B cell (primary cell): ENCODE measurements at regions not wholly inside any gene's neighbourhood (a gene's known extent, or its start where the extent isn't known, plus 50 kb on each side); places are given as distances from the start of the nearest gene placed in this dataset.
"Not testable (repeated sequence)": the region's sequence is repeated elsewhere in the genome, so short reads cannot be mapped to it uniquely, and the experiment has no call there.

ENCODE experiments used
- EZH2 ChIP-seq: IDR thresholded peaks from 2 replicates; pipeline ENCODE4 v1.6.1; 2012; ENCODE audit warnings: borderline replicate concordance, low read depth, mild to moderate bottlenecking, moderate library complexity, low read length; ENCODE audit not compliant: insufficient read depth, poor library complexity, severe bottlenecking
- TF ChIP-seq, protein P1 (sequence below): fragments of 200-600 bp; IDR thresholded peaks from one replicate; pipeline ENCODE4 v1.8.0; 2022; ENCODE audit warnings: antibody characterized with exemption, mild to moderate bottlenecking

DNA sequence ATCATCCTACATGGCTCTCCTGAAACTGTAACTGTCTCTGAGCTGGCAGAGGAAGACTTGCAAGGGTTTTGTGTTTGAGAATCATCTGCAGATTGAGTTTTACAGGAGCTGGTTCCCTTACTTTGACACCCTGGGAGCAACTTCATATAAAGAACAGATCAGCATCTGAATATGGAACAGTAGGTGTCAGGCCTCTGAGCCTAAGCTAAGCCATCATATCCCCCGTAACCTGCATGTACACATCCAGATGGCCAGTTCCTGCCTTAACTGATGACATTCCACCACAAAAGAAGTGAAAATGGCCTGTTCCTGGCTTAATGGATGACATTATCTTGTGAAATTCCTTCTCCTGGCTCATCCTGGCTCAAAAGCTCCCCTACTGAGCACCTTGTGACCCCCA, 238.1 kb upstream of the P2RY1 start:
- TF ChIP-seq EZH2, result not testable (repeated sequence)
- TF ChIP-seq, protein P1, sequence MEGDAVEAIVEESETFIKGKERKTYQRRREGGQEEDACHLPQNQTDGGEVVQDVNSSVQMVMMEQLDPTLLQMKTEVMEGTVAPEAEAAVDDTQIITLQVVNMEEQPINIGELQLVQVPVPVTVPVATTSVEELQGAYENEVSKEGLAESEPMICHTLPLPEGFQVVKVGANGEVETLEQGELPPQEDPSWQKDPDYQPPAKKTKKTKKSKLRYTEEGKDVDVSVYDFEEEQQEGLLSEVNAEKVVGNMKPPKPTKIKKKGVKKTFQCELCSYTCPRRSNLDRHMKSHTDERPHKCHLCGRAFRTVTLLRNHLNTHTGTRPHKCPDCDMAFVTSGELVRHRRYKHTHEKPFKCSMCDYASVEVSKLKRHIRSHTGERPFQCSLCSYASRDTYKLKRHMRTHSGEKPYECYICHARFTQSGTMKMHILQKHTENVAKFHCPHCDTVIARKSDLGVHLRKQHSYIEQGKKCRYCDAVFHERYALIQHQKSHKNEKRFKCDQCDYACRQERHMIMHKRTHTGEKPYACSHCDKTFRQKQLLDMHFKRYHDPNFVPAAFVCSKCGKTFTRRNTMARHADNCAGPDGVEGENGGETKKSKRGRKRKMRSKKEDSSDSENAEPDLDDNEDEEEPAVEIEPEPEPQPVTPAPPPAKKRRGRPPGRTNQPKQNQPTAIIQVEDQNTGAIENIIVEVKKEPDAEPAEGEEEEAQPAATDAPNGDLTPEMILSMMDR, result not testable (repeated sequence)
